Suprapubic skin (tissue), 4 donors: ENCODE measurements at regions not wholly inside any gene's neighbourhood (a gene's known extent, or its start where the extent isn't known, plus 50 kb on each side); places are given as distances from the start of the nearest gene placed in this dataset.

Source experiments
- EP300 ChIP-seq: sonication (generic); formaldehyde crosslinking; IDR thresholded peaks from one replicate; pipeline ENCODE4 v1.6.1; 2017; ENCODE audit warnings: antibody characterized with exemption
- POLR2A ChIP-seq, 2 donors: fragments of 450-650 bp; IDR thresholded peaks; one replicate each; pipeline ENCODE4 v1.6.1; 2017; ENCODE audit warnings: antibody characterized with exemption in 2 of 2, mild to moderate bottlenecking in 2 of 2, moderate library complexity in 2 of 2
- POLR2AphosphoS5 ChIP-seq, 3 donors: sonication (generic); formaldehyde crosslinking; IDR thresholded peaks; one replicate each; pipeline ENCODE4 v1.6.1; 2017; ENCODE audit warnings: antibody characterized with exemption in 3 of 3
- TF ChIP-seq, protein P1 (sequence below), 2 donors: fragments of 200-600 bp in 1 of 2; fragments of 450-650 bp in 1 of 2; sonication (generic) in 1 of 2; IDR thresholded peaks; one replicate each; pipeline ENCODE4 v1.5.1; 2016 to 2019; ENCODE audit warnings: antibody characterized with exemption in 2 of 2, mild to moderate bottlenecking in 1 of 2, moderate library complexity in 1 of 2

DNA sequence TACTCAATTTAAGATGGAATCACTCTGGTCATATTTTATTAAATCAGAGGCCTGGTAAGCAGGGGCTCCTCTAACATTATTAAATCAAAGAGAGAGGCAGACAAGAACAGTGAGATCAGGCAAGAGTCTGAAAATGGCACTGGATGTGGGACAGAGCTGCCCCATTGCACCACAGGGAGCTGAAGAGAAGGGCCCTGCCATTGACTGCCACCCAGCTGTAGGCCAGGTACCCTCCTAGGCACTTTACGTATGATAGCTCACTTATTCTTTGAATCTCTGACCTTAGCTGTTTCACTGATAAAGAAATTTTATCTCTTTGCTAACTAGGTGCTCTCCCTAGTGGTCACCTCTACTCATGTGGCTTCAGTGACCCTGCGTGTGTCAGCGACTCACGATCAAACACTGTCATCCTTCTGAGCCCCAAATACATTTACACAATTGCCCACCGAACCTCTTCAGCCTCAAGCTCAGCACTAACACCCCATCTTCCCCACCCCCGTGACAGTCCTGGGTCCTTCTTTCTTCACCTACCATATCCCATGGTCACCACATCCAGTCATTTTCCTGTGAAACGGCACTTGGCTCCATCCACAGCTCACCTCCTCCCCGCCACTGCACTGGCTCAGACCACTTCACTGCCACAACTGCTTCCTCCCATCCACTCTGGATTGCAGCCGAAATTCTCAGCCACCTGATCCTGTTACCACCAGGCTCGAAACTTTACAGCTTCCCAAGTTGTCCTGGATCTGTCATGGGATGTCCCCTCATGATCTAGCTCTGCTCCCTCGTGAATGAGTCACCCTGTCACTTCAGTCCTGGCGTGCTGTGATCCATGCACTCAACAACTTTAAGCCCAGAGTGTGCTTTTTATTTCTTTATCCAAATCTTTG, 97.3 kb upstream of the SYT6 start:
- no peak for TF ChIP-seq POLR2A (IDR thresholded peaks at IDR 0.05)
- no peak for TF ChIP-seq POLR2AphosphoS5 (IDR thresholded peaks at IDR 0.05)
- TF ChIP-seq, protein P1, sequence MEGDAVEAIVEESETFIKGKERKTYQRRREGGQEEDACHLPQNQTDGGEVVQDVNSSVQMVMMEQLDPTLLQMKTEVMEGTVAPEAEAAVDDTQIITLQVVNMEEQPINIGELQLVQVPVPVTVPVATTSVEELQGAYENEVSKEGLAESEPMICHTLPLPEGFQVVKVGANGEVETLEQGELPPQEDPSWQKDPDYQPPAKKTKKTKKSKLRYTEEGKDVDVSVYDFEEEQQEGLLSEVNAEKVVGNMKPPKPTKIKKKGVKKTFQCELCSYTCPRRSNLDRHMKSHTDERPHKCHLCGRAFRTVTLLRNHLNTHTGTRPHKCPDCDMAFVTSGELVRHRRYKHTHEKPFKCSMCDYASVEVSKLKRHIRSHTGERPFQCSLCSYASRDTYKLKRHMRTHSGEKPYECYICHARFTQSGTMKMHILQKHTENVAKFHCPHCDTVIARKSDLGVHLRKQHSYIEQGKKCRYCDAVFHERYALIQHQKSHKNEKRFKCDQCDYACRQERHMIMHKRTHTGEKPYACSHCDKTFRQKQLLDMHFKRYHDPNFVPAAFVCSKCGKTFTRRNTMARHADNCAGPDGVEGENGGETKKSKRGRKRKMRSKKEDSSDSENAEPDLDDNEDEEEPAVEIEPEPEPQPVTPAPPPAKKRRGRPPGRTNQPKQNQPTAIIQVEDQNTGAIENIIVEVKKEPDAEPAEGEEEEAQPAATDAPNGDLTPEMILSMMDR (IDR thresholded peaks at IDR 0.05): no peak
- TF ChIP-seq EP300: no peak
